Mesendoderm (in vitro differentiated cells): ENCODE measurements at regions not wholly inside any gene's neighbourhood (a gene's known extent, or its start where the extent isn't known, plus 50 kb on each side); places are given as distances from the start of the nearest gene placed in this dataset.
"Not testable (repeated sequence)": the region's sequence is repeated elsewhere in the genome, so short reads cannot be mapped to it uniquely, and the experiment has no call there.

Experiments
- DNase-seq: peaks from one replicate; pipeline ENCODE4 v3.0.0; 2013
- H2AK5ac ChIP-seq: 2 replicates; pipeline ENCODE4 v1.6.1; 2013; ENCODE audit warnings: low read length, inconsistent platforms
- H2BK120ac ChIP-seq: 2 replicates; pipeline ENCODE4 v1.6.1; 2013; ENCODE audit warnings: low read depth, mild to moderate bottlenecking, low read length, moderate library complexity, mixed read lengths
- H2BK15ac ChIP-seq: replicated peaks from 2 replicates; pipeline ENCODE4 v1.6.1; 2013; ENCODE audit warnings: low read depth, mild to moderate bottlenecking, moderate library complexity
- H2BK5ac ChIP-seq: 2 replicates; pipeline ENCODE4 v1.6.1; 2013; ENCODE audit warnings: low read length, inconsistent platforms
- H3K18ac ChIP-seq: 2 replicates; pipeline ENCODE4 v1.6.1; 2013; ENCODE audit warnings: mild to moderate bottlenecking, low read length, mixed read lengths
- H3K23ac ChIP-seq: one replicate; pipeline ENCODE4 v1.6.1; 2013; ENCODE audit warnings: low read length
- H3K27ac ChIP-seq: 2 replicates; pipeline ENCODE4 v1.5.1; 2013; ENCODE audit warnings: low read depth, mild to moderate bottlenecking, inconsistent platforms, low read length, moderate library complexity
- H3K27me3 ChIP-seq: 2 replicates; pipeline ENCODE4 v1.6.1; 2013; ENCODE audit warnings: low read length, control low read depth, mild to moderate bottlenecking, inconsistent platforms; ENCODE audit not compliant: insufficient read depth, poor library complexity
- H3K36me3 ChIP-seq: 2 replicates; pipeline ENCODE4 v1.6.1; 2013; ENCODE audit warnings: low read length, inconsistent platforms; ENCODE audit not compliant: control insufficient read depth, insufficient read depth
- H3K4ac ChIP-seq: one replicate; pipeline ENCODE4 v1.6.1; 2013; ENCODE audit warnings: low read depth, mild to moderate bottlenecking, low read length, moderate library complexity
- H3K4me1 ChIP-seq: 2 replicates; pipeline ENCODE4 v1.6.1; 2013; ENCODE audit warnings: low read depth, low read length, inconsistent platforms; ENCODE audit not compliant: control insufficient read depth
- H3K4me2 ChIP-seq: 2 replicates; pipeline ENCODE4 v1.6.1; 2013; ENCODE audit warnings: low read length
- H3K4me3 ChIP-seq: 2 replicates; pipeline ENCODE4 v1.5.1; 2013; ENCODE audit warnings: mild to moderate bottlenecking, low read length
- H3K56ac ChIP-seq: one replicate; pipeline ENCODE4 v1.6.1; 2013; ENCODE audit warnings: low read length
- H3K79me1 ChIP-seq: 2 replicates; pipeline ENCODE4 v1.6.1; 2013; ENCODE audit warnings: low read length, inconsistent platforms
- H3K79me2 ChIP-seq: 2 replicates; pipeline ENCODE4 v1.6.1; 2013; ENCODE audit warnings: mild to moderate bottlenecking, low read length; ENCODE audit not compliant: control insufficient read depth, insufficient read depth
- H3K9ac ChIP-seq: 2 replicates; pipeline ENCODE4 v1.6.1; 2013; ENCODE audit warnings: low read length, inconsistent platforms
- H4K5ac ChIP-seq: one replicate; pipeline ENCODE4 v1.6.1; 2013; ENCODE audit warnings: low read length
- H4K8ac ChIP-seq: one replicate; pipeline ENCODE4 v1.6.1; 2013; ENCODE audit warnings: low read depth, mild to moderate bottlenecking, control low read depth, low read length, moderate library complexity
- WGBS: extraction: QIAGEN DNeasy Blood & Tissue Kit; methylation state at CpG from one replicate; pipeline ENCODE4 v1.1.7; 2013; ENCODE audit warnings: low lambda C conversion rate, missing lambda C conversion rate; ENCODE audit not compliant: insufficient coverage; ENCODE audit errors: extremely low coverage; 5-methylcytosine and 5-hydroxymethylcytosine counted together

- no peak overlapping the region for H3K4me2 ChIP-seq
- H3K79me1 ChIP-seq, result no peaks in the 10 kb centered on the region
- no peak overlapping the region for H2BK5ac ChIP-seq
- H3K79me2 ChIP-seq, result no peaks in the 10 kb centered on the region
- WGBS, result no CpG with 5 or more reads among the region's 9 CpGs
- no peaks in the 10 kb centered on the region for H3K27me3 ChIP-seq
- no peak overlapping the region for H3K23ac ChIP-seq
- no peak overlapping the region for H3K4me3 ChIP-seq
- no peak overlapping the region for H3K4ac ChIP-seq
- no peaks in the 10 kb centered on the region for H3K4me1 ChIP-seq
- H4K5ac ChIP-seq, result no peak overlapping the region
- no peak overlapping the region for H3K9ac ChIP-seq
- no peak overlapping the region for H3K56ac ChIP-seq
- H3K36me3 ChIP-seq, result no peaks in the 10 kb centered on the region
- H2AK5ac ChIP-seq, result no peak overlapping the region
- H3K27ac ChIP-seq, result no peak overlapping the region
- DNase-seq, result no peak
- no peak overlapping the region for H2BK120ac ChIP-seq
- no peak overlapping the region for H2BK15ac ChIP-seq
- no peak overlapping the region for H3K18ac ChIP-seq
- H4K8ac ChIP-seq, result no peak overlapping the region
Measured at GRCh38 chr11:123338997-123339752, 90.9 kb upstream of the GRAMD1B start.

GRCh38 chr11:123338266-123338800 lies 91.7 kb upstream of the GRAMD1B start:
- Histone ChIP-seq H3K23ac (no peak overlapping the region), H3K79me2 (no peaks in the 10 kb centered on the region), H2BK15ac (no peak overlapping the region), H2BK120ac (no peak overlapping the region), H3K79me1 (no peaks in the 10 kb centered on the region), H2BK5ac (no peak overlapping the region), H4K5ac (no peak overlapping the region), H3K4me2 (no peak overlapping the region), H3K4ac (no peak overlapping the region), H3K27me3 (no peaks in the 10 kb centered on the region), H3K4me1 (no peaks in the 10 kb centered on the region), H3K4me3 (no peak overlapping the region), H3K9ac (no peak overlapping the region), H3K18ac (no peak overlapping the region), H3K27ac (no peak overlapping the region), H2AK5ac (no peak overlapping the region), H4K8ac (no peak overlapping the region), H3K36me3 (no peaks in the 10 kb centered on the region), H3K56ac (no peak overlapping the region)
- DNase-seq, result no peak
- WGBS, result no CpG with 5 or more reads among the region's 6 CpGs

GRCh38 chr11:123334925-123335324 lies 95.1 kb upstream of the GRAMD1B start:
- peak; percentile 48 for DNase-seq
- no peak overlapping the region for H3K27ac ChIP-seq
- no peaks in the 10 kb centered on the region for H3K27me3 ChIP-seq
- no peak overlapping the region for H2AK5ac ChIP-seq
- no peak overlapping the region for H3K56ac ChIP-seq
- no peak overlapping the region for H3K18ac ChIP-seq
- H3K23ac ChIP-seq, result no peak overlapping the region
- H3K4me2 ChIP-seq, result no peak overlapping the region
- H2BK15ac ChIP-seq, result no peak overlapping the region
- H3K4ac ChIP-seq, result no peak overlapping the region
- no peak overlapping the region for H2BK5ac ChIP-seq
- H3K79me1 ChIP-seq, result no peaks in the 10 kb centered on the region
- no peak overlapping the region for H4K8ac ChIP-seq
- H3K4me1 ChIP-seq, result no peaks in the 10 kb centered on the region
- H2BK120ac ChIP-seq, result no peak overlapping the region
- H3K9ac ChIP-seq, result no peak overlapping the region
- H3K36me3 ChIP-seq, result no peaks in the 10 kb centered on the region
- no peak overlapping the region for H3K4me3 ChIP-seq
- no CpG with 5 or more reads among the region's 4 CpGs for WGBS
- H4K5ac ChIP-seq, result no peak overlapping the region
- H3K79me2 ChIP-seq, result no peaks in the 10 kb centered on the region

- not testable (repeated sequence) for H2BK5ac ChIP-seq, DNase-seq, H3K4me3 ChIP-seq, H3K36me3 ChIP-seq, H2BK120ac ChIP-seq, H3K4ac ChIP-seq, H3K18ac ChIP-seq, H3K27me3 ChIP-seq, H3K23ac ChIP-seq, H3K9ac ChIP-seq, H3K4me1 ChIP-seq, H3K27ac ChIP-seq, H2AK5ac ChIP-seq, H3K4me2 ChIP-seq, H2BK15ac ChIP-seq, H3K79me2 ChIP-seq, H3K79me1 ChIP-seq, H3K56ac ChIP-seq, H4K5ac ChIP-seq, H4K8ac ChIP-seq
- no CpG with 5 or more reads among the region's 1 CpG for WGBS
Measured at GRCh38 chr11:123332577-123332976, 97.5 kb upstream of the GRAMD1B start.

GRCh38 chr11:123330948-123331347 lies 99.1 kb upstream of the GRAMD1B start:
- no peak overlapping the region for H2BK120ac ChIP-seq
- H3K27ac ChIP-seq, result no peak overlapping the region
- no peak overlapping the region for H3K4me3 ChIP-seq
- no peak overlapping the region for H2BK5ac ChIP-seq
- no peak overlapping the region for H3K4me2 ChIP-seq
- no peaks in the 10 kb centered on the region for H3K79me1 ChIP-seq
- DNase-seq, result no peak
- no peak overlapping the region for H4K8ac ChIP-seq
- no peak overlapping the region for H3K18ac ChIP-seq
- no peak overlapping the region for H3K4ac ChIP-seq
- no peak overlapping the region for H3K9ac ChIP-seq
- H3K79me2 ChIP-seq, result no peaks in the 10 kb centered on the region
- no peaks in the 10 kb centered on the region for H3K27me3 ChIP-seq
- no peak overlapping the region for H4K5ac ChIP-seq
- H2AK5ac ChIP-seq, result no peak overlapping the region
- no peak overlapping the region for H3K23ac ChIP-seq
- H3K4me1 ChIP-seq, result no peaks in the 10 kb centered on the region
- H3K56ac ChIP-seq, result no peak overlapping the region
- no peak overlapping the region for H2BK15ac ChIP-seq
- no CpG with 5 or more reads among the region's 2 CpGs for WGBS
- no peaks in the 10 kb centered on the region for H3K36me3 ChIP-seq

- H3K4me1 ChIP-seq, result no peaks in the 10 kb centered on the region
Measured at GRCh38 chr11:123330471-123330870, 99.6 kb upstream of the GRAMD1B start.

More at GRCh38 chr11:123330471-123330870, 99.6 kb upstream of the GRAMD1B start:
- no peak overlapping the region for H4K8ac ChIP-seq
- no peak overlapping the region for H4K5ac ChIP-seq
- no peak overlapping the region for H2BK120ac ChIP-seq
- no peak overlapping the region for H2BK5ac ChIP-seq
- no peak overlapping the region for H3K27ac ChIP-seq
- no CpG with 5 or more reads among the region's 2 CpGs for whole genome bisulfite sequencing
- H2BK15ac ChIP-seq, result no peak overlapping the region
- no peak for DNase-seq
- no peak overlapping the region for H3K4ac ChIP-seq
- H3K4me3 ChIP-seq, result no peak overlapping the region
- no peak overlapping the region for H3K9ac ChIP-seq
- H3K36me3 ChIP-seq, result no peaks in the 10 kb centered on the region
- no peak overlapping the region for H3K56ac ChIP-seq
- H2AK5ac ChIP-seq, result no peak overlapping the region
- no peaks in the 10 kb centered on the region for H3K79me1 ChIP-seq
- H3K23ac ChIP-seq, result no peak overlapping the region
- H3K27me3 ChIP-seq, result no peaks in the 10 kb centered on the region
- no peaks in the 10 kb centered on the region for H3K79me2 ChIP-seq
- no peak overlapping the region for H3K4me2 ChIP-seq
- H3K18ac ChIP-seq, result no peak overlapping the region
